H9 (cell line): ENCODE measurements at regions not wholly inside any gene's neighbourhood (a gene's known extent, or its start where the extent isn't known, plus 50 kb on each side); places are given as distances from the start of the nearest gene placed in this dataset.

Source experiments
- DNase-seq: peaks from one replicate; pipeline ENCODE4 v3.0.0-alpha.2; 2017
- H2AFZ ChIP-seq: one replicate; pipeline ENCODE4 v1.6.1; 2013; ENCODE audit warnings: mild to moderate bottlenecking, low read length, control low read depth, moderate library complexity
- H2AK5ac ChIP-seq: 2 replicates; pipeline ENCODE4 v1.6.1; 2013; ENCODE audit warnings: low read length, control low read depth, mixed read lengths; ENCODE audit not compliant: insufficient read length
- H2BK120ac ChIP-seq: one replicate; pipeline ENCODE4 v1.6.1; 2013; ENCODE audit warnings: low read depth, mild to moderate bottlenecking, low read length, control low read depth, inconsistent platforms; ENCODE audit not compliant: poor library complexity, severe bottlenecking
- H2BK12ac ChIP-seq: 2 replicates; pipeline ENCODE4 v1.6.1; 2013; ENCODE audit warnings: low read length, control low read depth, mixed read lengths, low read depth; ENCODE audit not compliant: insufficient read length
- H2BK15ac ChIP-seq: 2 replicates; pipeline ENCODE4 v1.6.1; 2013; ENCODE audit warnings: low read depth, low read length, control low read depth
- H2BK20ac ChIP-seq: one replicate; pipeline ENCODE4 v1.6.1; 2013; ENCODE audit warnings: low read depth, mild to moderate bottlenecking, low read length, control low read depth, inconsistent platforms; ENCODE audit not compliant: poor library complexity, severe bottlenecking
- H2BK5ac ChIP-seq: 2 replicates; pipeline ENCODE4 v1.6.1; 2013; ENCODE audit warnings: low read length, control low read depth, mixed read lengths; ENCODE audit not compliant: insufficient read length
- H3K14ac ChIP-seq: 2 replicates; pipeline ENCODE4 v1.6.1; 2013; ENCODE audit warnings: low read length, control low read depth; ENCODE audit not compliant: insufficient read depth
- H3K18ac ChIP-seq: 2 replicates; pipeline ENCODE4 v1.6.1; 2013; ENCODE audit warnings: low read depth, mild to moderate bottlenecking, mixed read lengths, low read length, control low read depth; ENCODE audit not compliant: insufficient read length
- H3K23ac ChIP-seq: 2 replicates; pipeline ENCODE4 v1.6.1; 2013; ENCODE audit warnings: low read length, control low read depth, mixed read lengths, low read depth; ENCODE audit not compliant: insufficient read length
- H3K23me2 ChIP-seq: 2 replicates; pipeline ENCODE4 v1.6.1; 2013; ENCODE audit warnings: low read depth, mild to moderate bottlenecking, mixed read lengths, low read length, control low read depth; ENCODE audit not compliant: insufficient read length, poor library complexity, severe bottlenecking
- H3K27ac ChIP-seq: 2 replicates; pipeline ENCODE4 v1.5.1; 2013; ENCODE audit warnings: low read length, control low read depth, mixed read lengths, low read depth; ENCODE audit not compliant: insufficient read length
- H3K27me3 ChIP-seq: 2 replicates; pipeline ENCODE4 v1.6.1; 2013; ENCODE audit warnings: low read length, control low read depth, inconsistent platforms; ENCODE audit not compliant: insufficient read depth
- H3K4ac ChIP-seq: 2 replicates; pipeline ENCODE4 v1.6.1; 2013; ENCODE audit warnings: low read depth, mild to moderate bottlenecking, control low read depth, inconsistent platforms, low read length, moderate library complexity
- H3K4me1 ChIP-seq: 2 replicates; pipeline ENCODE4 v1.6.1; 2013; ENCODE audit warnings: low read length, control low read depth, inconsistent platforms; ENCODE audit not compliant: insufficient read depth
- H3K4me2 ChIP-seq: 2 replicates; pipeline ENCODE4 v1.6.1; 2013; ENCODE audit warnings: low read length, control low read depth, mixed read lengths; ENCODE audit not compliant: insufficient read length, insufficient read depth
- H3K56ac ChIP-seq: 2 replicates; pipeline ENCODE4 v1.6.1; 2013; ENCODE audit warnings: low read depth, mild to moderate bottlenecking, mixed read lengths, low read length, control low read depth; ENCODE audit not compliant: insufficient read length
- H3K79me1 ChIP-seq: 2 replicates; pipeline ENCODE4 v1.6.1; 2013; ENCODE audit warnings: low read depth, mild to moderate bottlenecking, moderate library complexity, low read length, control low read depth, inconsistent platforms; ENCODE audit not compliant: insufficient read depth, poor library complexity, severe bottlenecking
- H3K79me2 ChIP-seq: 2 replicates; pipeline ENCODE4 v1.6.1; 2013; ENCODE audit warnings: low read length, control low read depth, inconsistent platforms; ENCODE audit not compliant: insufficient read depth
- H3K9ac ChIP-seq: 2 replicates; pipeline ENCODE4 v1.6.1; 2013; ENCODE audit warnings: low read length, control low read depth, mixed read lengths; ENCODE audit not compliant: insufficient read length; ENCODE audit errors: extremely low read depth
- H3K9me3 ChIP-seq: one replicate; pipeline ENCODE4 v1.6.1; 2013; ENCODE audit warnings: low read depth, low read length, inconsistent platforms; ENCODE audit not compliant: control insufficient read depth
- H3T11ph ChIP-seq: one replicate; pipeline ENCODE4 v1.6.1; 2013; ENCODE audit warnings: mild to moderate bottlenecking, low read length, control low read depth, inconsistent platforms
- H4K20me1 ChIP-seq: one replicate; pipeline ENCODE4 v1.6.1; 2013; ENCODE audit not compliant: control insufficient read depth, insufficient read length, insufficient read depth
- H4K5ac ChIP-seq: 2 replicates; pipeline ENCODE4 v1.6.1; 2013; ENCODE audit warnings: low read depth, mild to moderate bottlenecking, mixed read lengths, low read length, control low read depth; ENCODE audit not compliant: insufficient read length
- H4K8ac ChIP-seq: replicated peaks from 2 replicates; pipeline ENCODE4 v1.6.1; 2013; ENCODE audit warnings: low read length, control low read depth, mixed read lengths, low read depth; ENCODE audit not compliant: insufficient read length
- H4K91ac ChIP-seq: 2 replicates; pipeline ENCODE4 v1.6.1; 2013; ENCODE audit warnings: low read depth, mild to moderate bottlenecking, moderate library complexity, mixed read lengths, low read length, control low read depth; ENCODE audit not compliant: insufficient read length
- H3K27ac Mint-ChIP-seq, 3 experiments: 2 replicates in 2 of 3; 3 replicates in 1 of 3; pipeline ENCODE4 v1.8.0; 2020 to 2021; ENCODE audit warnings: mixed read lengths in 3 of 3, mild to moderate bottlenecking in 1 of 3, moderate library complexity in 1 of 3
- H3K27me3 Mint-ChIP-seq: 2 replicates; pipeline ENCODE4 v1.8.0; 2021; ENCODE audit warnings: low read depth, mild to moderate bottlenecking, moderate library complexity, mixed read lengths
- H3K36me3 Mint-ChIP-seq, 3 experiments: 2 replicates in 2 of 3; 3 replicates in 1 of 3; pipeline ENCODE4 v1.8.0; 2020 to 2021; ENCODE audit warnings: low read depth in 3 of 3, mixed read lengths in 3 of 3; ENCODE audit not compliant: insufficient read depth in 1 of 3
- H3K4me1 Mint-ChIP-seq, 2 experiments: 2 replicates each; pipeline ENCODE4 v1.8.0; 2020; ENCODE audit warnings: mixed read lengths in 2 of 2
- H3K4me3 Mint-ChIP-seq, 2 experiments: 2 replicates in 1 of 2; 3 replicates in 1 of 2; pipeline ENCODE4 v1.8.0; 2020 to 2021; ENCODE audit warnings: mild to moderate bottlenecking in 2 of 2, mixed read lengths in 2 of 2, moderate library complexity in 1 of 2
- H3K9me3 Mint-ChIP-seq, 2 experiments: 2 replicates in 1 of 2; 3 replicates in 1 of 2; pipeline ENCODE4 v1.8.0; 2020; ENCODE audit warnings: mild to moderate bottlenecking in 2 of 2, mixed read lengths in 2 of 2, moderate library complexity in 1 of 2
- TF ChIP-seq, protein P1 (sequence below): fragments of 200-600 bp; sonication (generic); conservative IDR thresholded peaks from 3 replicates; pipeline ENCODE4 v1.8.0; 2021; ENCODE audit warnings: antibody characterized with exemption, mild to moderate bottlenecking

DNA sequence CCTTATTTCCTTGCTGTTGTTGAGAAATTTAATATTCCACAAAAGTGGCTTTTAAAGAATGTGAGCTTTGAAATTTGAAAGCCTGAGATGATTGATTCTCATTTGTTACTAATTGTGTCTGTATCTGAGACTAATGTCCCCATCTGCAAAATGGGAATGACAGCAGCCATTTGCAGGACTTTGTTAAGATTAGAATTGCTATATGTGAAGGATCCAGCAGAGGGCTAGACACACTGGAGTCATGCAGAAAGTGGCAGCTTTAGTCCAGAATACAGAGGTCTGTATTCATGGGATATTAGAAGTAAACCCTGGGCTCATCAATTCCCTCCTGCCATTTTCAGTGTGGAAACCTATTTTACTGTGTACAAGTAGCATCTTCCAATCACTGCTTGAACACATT lies 296.5 kb upstream of the GYPC start:
- H2BK5ac ChIP-seq = no peak overlapping the region
- no peaks in the 10 kb centered on the region for H3K4me1 Mint-ChIP-seq
- no peaks in the 10 kb centered on the region for H3K36me3 Mint-ChIP-seq
- no peak overlapping the region for H2BK12ac ChIP-seq
- H3K23ac ChIP-seq = no peak overlapping the region
- no peak overlapping the region for H3K9ac ChIP-seq
- no peak overlapping the region for H3K56ac ChIP-seq
- H3K9me3 ChIP-seq = no peaks in the 10 kb centered on the region
- no peak for DNase-seq
- H3K14ac ChIP-seq = no peak overlapping the region
- no peak overlapping the region for H3K18ac ChIP-seq
- no peaks in the 10 kb centered on the region for H3K9me3 Mint-ChIP-seq
- H2BK15ac ChIP-seq = no peak overlapping the region
- H3K4me3 Mint-ChIP-seq = no peak overlapping the region
- no peaks in the 10 kb centered on the region for H3K79me2 ChIP-seq
- H2BK120ac ChIP-seq = no peak overlapping the region
- no peak overlapping the region for H4K5ac ChIP-seq
- no peaks in the 10 kb centered on the region for H3K27me3 Mint-ChIP-seq
- TF ChIP-seq, protein P1, sequence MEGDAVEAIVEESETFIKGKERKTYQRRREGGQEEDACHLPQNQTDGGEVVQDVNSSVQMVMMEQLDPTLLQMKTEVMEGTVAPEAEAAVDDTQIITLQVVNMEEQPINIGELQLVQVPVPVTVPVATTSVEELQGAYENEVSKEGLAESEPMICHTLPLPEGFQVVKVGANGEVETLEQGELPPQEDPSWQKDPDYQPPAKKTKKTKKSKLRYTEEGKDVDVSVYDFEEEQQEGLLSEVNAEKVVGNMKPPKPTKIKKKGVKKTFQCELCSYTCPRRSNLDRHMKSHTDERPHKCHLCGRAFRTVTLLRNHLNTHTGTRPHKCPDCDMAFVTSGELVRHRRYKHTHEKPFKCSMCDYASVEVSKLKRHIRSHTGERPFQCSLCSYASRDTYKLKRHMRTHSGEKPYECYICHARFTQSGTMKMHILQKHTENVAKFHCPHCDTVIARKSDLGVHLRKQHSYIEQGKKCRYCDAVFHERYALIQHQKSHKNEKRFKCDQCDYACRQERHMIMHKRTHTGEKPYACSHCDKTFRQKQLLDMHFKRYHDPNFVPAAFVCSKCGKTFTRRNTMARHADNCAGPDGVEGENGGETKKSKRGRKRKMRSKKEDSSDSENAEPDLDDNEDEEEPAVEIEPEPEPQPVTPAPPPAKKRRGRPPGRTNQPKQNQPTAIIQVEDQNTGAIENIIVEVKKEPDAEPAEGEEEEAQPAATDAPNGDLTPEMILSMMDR = peak; percentile 56
- H3T11ph ChIP-seq = no peak overlapping the region
- H3K4me1 ChIP-seq = no peaks in the 10 kb centered on the region
- H3K27me3 ChIP-seq = no peaks in the 10 kb centered on the region
- no peaks in the 10 kb centered on the region for H4K20me1 ChIP-seq
- no peak overlapping the region for H2BK20ac ChIP-seq
- no peak overlapping the region for H3K27ac ChIP-seq
- H4K91ac ChIP-seq = no peak overlapping the region
- H3K4ac ChIP-seq = no peak overlapping the region
- H3K27ac Mint-ChIP-seq = no peak overlapping the region
- H3K79me1 ChIP-seq = no peaks in the 10 kb centered on the region
- H3K23me2 ChIP-seq = no peaks in the 10 kb centered on the region
- no peak overlapping the region for H4K8ac ChIP-seq
- H3K4me2 ChIP-seq = no peak overlapping the region
- H2AFZ ChIP-seq = no peak overlapping the region
- no peak overlapping the region for H2AK5ac ChIP-seq
